WTC11 (cell line): ENCODE measurements at regions not wholly inside any gene's neighbourhood (a gene's known extent, or its start where the extent isn't known, plus 50 kb on each side); places are given as distances from the start of the nearest gene placed in this dataset.

Experiments
- ATAC-seq: fragments of 200-7000 bp; cut with Tn5 transposase; 2 replicates; pipeline ENCODE4 v1.10.0; 2021; ENCODE audit warnings: mild to moderate bottlenecking, moderate library complexity
- CTCF ChIA-PET: fragments of 300-600 bp; sonication (Branson Sonifier 250); formaldehyde crosslinking; loops from one replicate; lab custom pipeline; 2021; ENCODE audit warnings: antibody characterized with exemption; lab: Charles Lee
- POLR2A ChIA-PET: fragments of 350-600 bp; sonication (Branson Sonifier 250); formaldehyde crosslinking; loops from one replicate; lab custom pipeline; 2021; ENCODE audit warnings: antibody characterized with exemption; lab: Charles Lee
- DNase-seq: peaks from one replicate; pipeline ENCODE4 v3.0.0; 2021; ENCODE audit warnings: low spot score
- H3K27ac Mint-ChIP-seq: 2 replicates; pipeline ENCODE4 v1.8.0; 2021; ENCODE audit warnings: mixed read lengths
- H3K27me3 Mint-ChIP-seq: 2 replicates; pipeline ENCODE4 v1.8.0; 2021; ENCODE audit warnings: low read depth, mild to moderate bottlenecking, moderate library complexity, mixed read lengths
- H3K36me3 Mint-ChIP-seq: 2 replicates; pipeline ENCODE4 v1.8.0; 2021; ENCODE audit warnings: mixed read lengths
- H3K4me1 Mint-ChIP-seq: 2 replicates; pipeline ENCODE4 v1.8.0; 2022; ENCODE audit warnings: mixed read lengths
- H3K4me3 Mint-ChIP-seq: 2 replicates; pipeline ENCODE4 v1.8.0; 2021; ENCODE audit warnings: mild to moderate bottlenecking, moderate library complexity, mixed read lengths
- H3K9me3 Mint-ChIP-seq: 2 replicates; pipeline ENCODE4 v1.8.0; 2021; ENCODE audit warnings: mixed read lengths
- ARID4B ChIP-seq: sonication (generic); formaldehyde crosslinking; IDR thresholded peaks from 2 replicates; pipeline ENCODE4 v1.8.0; 2023; ENCODE audit warnings: missing genetic modification reagents, mild to moderate bottlenecking, borderline replicate concordance
- E2F4 ChIP-seq: sonication (generic); formaldehyde crosslinking; IDR thresholded peaks from 2 replicates; pipeline ENCODE4 v1.8.1; 2022; ENCODE audit warnings: low read depth, mild to moderate bottlenecking, moderate library complexity, missing genetic modification reagents, borderline replicate concordance
- ESRRA ChIP-seq: sonication (generic); formaldehyde crosslinking; IDR thresholded peaks from 2 replicates; pipeline ENCODE4 v1.8.1; 2022; ENCODE audit warnings: mild to moderate bottlenecking, missing genetic modification reagents, borderline replicate concordance
- FOXJ3 ChIP-seq: sonication (generic); formaldehyde crosslinking; IDR thresholded peaks from 2 replicates; pipeline ENCODE4 v1.9.0; 2021; ENCODE audit warnings: missing genetic modification reagents, mild to moderate bottlenecking, borderline replicate concordance
- GABPB1 ChIP-seq: sonication (generic); formaldehyde crosslinking; IDR thresholded peaks from 2 replicates; pipeline ENCODE4 v1.8.1; 2023; ENCODE audit warnings: mild to moderate bottlenecking, missing genetic modification reagents
- IRF2 ChIP-seq: sonication (generic); formaldehyde crosslinking; IDR thresholded peaks from 2 replicates; pipeline ENCODE4 v1.8.0; 2022; ENCODE audit warnings: low read depth, missing genetic modification reagents, borderline replicate concordance
- JAZF1 ChIP-seq: fragments of 250-450 bp; sonication (Bioruptor Pico); IDR thresholded peaks from 2 replicates; pipeline ENCODE4 v1.9.0; 2021; ENCODE audit warnings: moderate library complexity, mild to moderate bottlenecking, inconsistent platforms
- NFYB ChIP-seq: sonication (generic); formaldehyde crosslinking; conservative IDR thresholded peaks from 2 replicates; pipeline ENCODE4 v1.8.0; 2022; ENCODE audit warnings: low read depth, missing genetic modification reagents
- NR3C1 ChIP-seq: sonication (generic); formaldehyde crosslinking; conservative IDR thresholded peaks from 2 replicates; pipeline ENCODE4 v1.8.1; 2023; ENCODE audit warnings: low read depth, mild to moderate bottlenecking, missing genetic modification reagents
- OVOL2 ChIP-seq: fragments of 250-450 bp; sonication (Bioruptor Pico); IDR thresholded peaks from 2 replicates; pipeline ENCODE4 v1.9.0; 2021; ENCODE audit warnings: mild to moderate bottlenecking, borderline replicate concordance
- PRRX2 ChIP-seq: fragments of 250-450 bp; sonication (Bioruptor Pico); IDR thresholded peaks from 2 replicates; pipeline ENCODE4 v1.8.0; 2021; ENCODE audit warnings: mild to moderate bottlenecking
- TP53 ChIP-seq: sonication (generic); formaldehyde crosslinking; IDR thresholded peaks from 2 replicates; pipeline ENCODE4 v1.8.1; 2023; ENCODE audit warnings: mild to moderate bottlenecking, missing genetic modification reagents
- USF1 ChIP-seq: sonication (generic); formaldehyde crosslinking; IDR thresholded peaks from 2 replicates; pipeline ENCODE4 v1.8.0; 2022; ENCODE audit warnings: mild to moderate bottlenecking, missing genetic modification reagents
- ZNF138 ChIP-seq: sonication (generic); formaldehyde crosslinking; conservative IDR thresholded peaks from 2 replicates; pipeline ENCODE4 v1.8.1; 2022; ENCODE audit warnings: mild to moderate bottlenecking, moderate library complexity, missing genetic modification reagents
- ZNF219 ChIP-seq: sonication (generic); formaldehyde crosslinking; IDR thresholded peaks from 2 replicates; pipeline ENCODE4 v1.8.0; 2023; ENCODE audit warnings: missing genetic modification reagents, mild to moderate bottlenecking, borderline replicate concordance
- ZNF232 ChIP-seq: sonication (generic); formaldehyde crosslinking; IDR thresholded peaks from 2 replicates; pipeline ENCODE4 v1.8.0; 2022; ENCODE audit warnings: mild to moderate bottlenecking, missing genetic modification reagents
- ZNF263 ChIP-seq: sonication (generic); formaldehyde crosslinking; IDR thresholded peaks from 2 replicates; pipeline ENCODE4 v1.8.1; 2022; ENCODE audit warnings: low read depth, mild to moderate bottlenecking, moderate library complexity, missing genetic modification reagents
- ZNF416 ChIP-seq: fragments of 250-450 bp; sonication (Bioruptor Pico); IDR thresholded peaks from 2 replicates; pipeline ENCODE4 v1.9.0; 2021; ENCODE audit warnings: mild to moderate bottlenecking, inconsistent platforms
- ZNF425 ChIP-seq: fragments of 250-450 bp; sonication (Bioruptor Pico); conservative IDR thresholded peaks from 2 replicates; pipeline ENCODE4 v1.9.0; 2021; ENCODE audit warnings: mild to moderate bottlenecking
- ZNF532 ChIP-seq: fragments of 250-450 bp; sonication (Bioruptor Pico); IDR thresholded peaks from 2 replicates; pipeline ENCODE4 v1.9.0; 2021; ENCODE audit warnings: mild to moderate bottlenecking, borderline replicate concordance

- Mint-ChIP-seq H3K27ac (no peak overlapping the region), H3K27me3 (peaks cover 3% of the 10 kb centered on the region; the same call in 1 of the 2 replicates), H3K9me3 (peaks cover 3% of the 10 kb centered on the region), H3K36me3 (no peaks in the 10 kb centered on the region), H3K4me1 (peaks cover 5% of the 10 kb centered on the region), H3K4me3 (no peak overlapping the region)
- CTCF ChIA-PET: no interaction called here
- DNase-seq (no peak), ATAC-seq (no peak)
- TF ChIP-seq NR3C1 (no peak), ZNF263 (CRISPR knock-in tag) (no peak), ZNF232 (CRISPR knock-in tag) (no peak), OVOL2 (no peak), USF1 (CRISPR knock-in tag) (no peak), NFYB (no peak), ZNF138 (CRISPR knock-in tag) (no peak), ZNF532 (CRISPR knock-in tag) (no peak), ZNF416 (CRISPR knock-in tag) (no peak), JAZF1 (CRISPR knock-in tag) (no peak), IRF2 (CRISPR knock-in tag) (no peak), TP53 (CRISPR knock-in tag) (no peak), FOXJ3 (CRISPR knock-in tag) (no peak), ARID4B (CRISPR knock-in tag) (no peak), ESRRA (CRISPR knock-in tag) (no peak), E2F4 (CRISPR knock-in tag) (no peak), ZNF425 (no peak), GABPB1 (CRISPR knock-in tag) (no peak), ZNF219 (CRISPR knock-in tag) (no peak), PRRX2 (CRISPR knock-in tag) (no peak)
- POLR2A ChIA-PET: no interaction called here
These were observed 130.1 kb upstream of the CTTNBP2NL start for GRCh38 chr1:112265931-112266330.
